ENCODE measurements at regions not wholly inside any gene's neighbourhood (a gene's known extent, or its start where the extent isn't known, plus 50 kb on each side); places are given as distances from the start of the nearest gene placed in this dataset.

- TF ChIP-seq CTCF (IDR thresholded peaks at IDR 0.05 in 4 of 5, conservative IDR thresholded peaks at IDR 0.05 in 1 of 5), result no peak
- no peak for TF ChIP-seq POLR2A (IDR thresholded peaks at IDR 0.05)
Observed at GRCh38 chr13:60925686-60926085, 490.0 kb downstream of the PCDH20 start.

All from gastrocnemius medialis (tissue), 4 donors.